OCI-LY7 (cell line): ENCODE measurements at regions not wholly inside any gene's neighbourhood (a gene's known extent, or its start where the extent isn't known, plus 50 kb on each side); places are given as distances from the start of the nearest gene placed in this dataset.

Experiments
- BruUV-seq: library from RNA; stranded (reverse); fragments of 400-500 nt; replicated peaks from 2 replicates; lab custom pipeline; 2021; lab: Mats Ljungman, UMichigan
- CTCF ChIA-PET: fragments of 300-600 bp; sonication (Branson Sonifier 250); formaldehyde crosslinking; loops from one replicate; lab custom pipeline; 2022; ENCODE audit warnings: antibody characterized with exemption; ENCODE audit not compliant: unreplicated experiment; lab: Charles Lee
- POLR2A ChIA-PET: fragments of 300-600 bp; sonication (Branson Sonifier 250); formaldehyde crosslinking; loops from one replicate; lab custom pipeline; 2022; ENCODE audit warnings: antibody characterized with exemption; lab: Charles Lee
- DNase-seq: peaks from one replicate; pipeline ENCODE4 v3.0.0-alpha.2; 2015; ENCODE audit warnings: low spot score
- H2AFZ ChIP-seq: fragments of 200-600 bp; sonication (generic), shearing (Covaris generic); 2 replicates; pipeline ENCODE4 v1.6.1; 2014; ENCODE audit warnings: mild to moderate bottlenecking, antibody characterized with exemption, low read length, moderate library complexity
- H3K27ac ChIP-seq: fragments of 200-600 bp; sonication (generic); 2 replicates; pipeline ENCODE4 v1.5.1; 2014; ENCODE audit warnings: mixed run types, low read depth, mild to moderate bottlenecking, moderate library complexity, low read length, inconsistent platforms; ENCODE audit not compliant: poor library complexity, severe bottlenecking
- H3K36me3 ChIP-seq: fragments of 200-600 bp; sonication (generic); 2 replicates; pipeline ENCODE4 v1.6.1; 2014; ENCODE audit warnings: mild to moderate bottlenecking, antibody characterized with exemption, low read length, moderate library complexity, mixed read lengths; ENCODE audit not compliant: insufficient read depth
- H3K4me1 ChIP-seq: fragments of 200-600 bp; sonication (generic); 2 replicates; pipeline ENCODE4 v1.5.1; 2014; ENCODE audit warnings: mild to moderate bottlenecking, low read length; ENCODE audit not compliant: insufficient read depth, poor library complexity, severe bottlenecking
- H3K4me2 ChIP-seq: fragments of 200-600 bp; sonication (generic); 2 replicates; pipeline ENCODE4 v1.6.1; 2014; ENCODE audit warnings: mild to moderate bottlenecking, low read length
- H3K4me3 ChIP-seq: fragments of 200-600 bp; sonication (generic); 2 replicates; pipeline ENCODE4 v1.5.1; 2014; ENCODE audit warnings: mild to moderate bottlenecking, low read depth, low read length; ENCODE audit not compliant: poor library complexity, severe bottlenecking
- H3K79me2 ChIP-seq: fragments of 200-600 bp; sonication (generic); 2 replicates; pipeline ENCODE4 v1.6.1; 2016; ENCODE audit warnings: low read depth, mild to moderate bottlenecking, low read length, moderate library complexity, mixed read lengths; ENCODE audit not compliant: insufficient read depth
- H3K9me2 ChIP-seq: fragments of 200-600 bp; sonication (generic); 2 replicates; pipeline ENCODE4 v1.6.1; 2016; ENCODE audit warnings: mild to moderate bottlenecking, low read length, mixed read lengths; ENCODE audit not compliant: insufficient read depth
- H3K9me3 ChIP-seq: fragments of 200-600 bp; sonication (generic); 2 replicates; pipeline ENCODE4 v1.6.1; 2014; ENCODE audit warnings: mild to moderate bottlenecking, mixed run types, low read length, mixed read lengths
- H4K20me1 ChIP-seq: fragments of 200-600 bp; sonication (generic); 2 replicates; pipeline ENCODE4 v1.6.1; 2014; ENCODE audit warnings: mild to moderate bottlenecking, antibody characterized with exemption, low read length, moderate library complexity, mixed read lengths; ENCODE audit not compliant: insufficient read depth
- CTCF ChIP-seq: fragments of 200-600 bp; sonication (generic); conservative IDR thresholded peaks from 2 replicates; pipeline ENCODE4 v1.5.1; 2014; ENCODE audit warnings: mild to moderate bottlenecking, antibody characterized with exemption, low read length, moderate library complexity, mixed read lengths
- EZH2phosphoT487 ChIP-seq: fragments of 200-600 bp; sonication (generic); IDR thresholded peaks from 2 replicates; pipeline ENCODE4 v1.6.1; 2018; ENCODE audit warnings: low read depth, borderline replicate concordance, mild to moderate bottlenecking, mixed run types, antibody characterized with exemption, low read length, moderate library complexity, mixed read lengths
- intact Hi-C: fragments of 100-400 bp; cut with micrococcal nuclease; formaldehyde crosslinking; loops from one replicate; pipeline ENCODE4 v1.10.0; 2022; ENCODE audit not compliant: unreplicated experiment

- Histone ChIP-seq H3K36me3 (no peaks in the 10 kb centered on the region), H3K27ac (no peak overlapping the region), H3K4me3 (no peak overlapping the region), H4K20me1 (no peaks in the 10 kb centered on the region), H2AFZ (no peak overlapping the region), H3K4me1 (no peaks in the 10 kb centered on the region), H3K4me2 (no peak overlapping the region), H3K79me2 (no peaks in the 10 kb centered on the region), H3K9me3 (no peaks in the 10 kb centered on the region), H3K9me2 (no peaks in the 10 kb centered on the region)
- TF ChIP-seq CTCF (no peak), EZH2phosphoT487 (no peak)
- DNase-seq = no peak
- CTCF ChIA-PET = no interaction called here
- no TSS peak for BruUV-seq
- POLR2A ChIA-PET = interaction anchor here (0.6 to 1.6 kb wide), 3 partner anchors 9 to 16 kb away, joined by 3 to 4 read pairs (median 3); no protein-coding TSS in a partner anchor
- intact Hi-C loops = no loop called here
Measured at GRCh38 chr15:54707805-54708752, 488.7 kb downstream of the RSL24D1 start.

- ChIA-PET POLR2A (no interaction called here), CTCF (no interaction called here)
- intact Hi-C loops = no loop called here
- no peak overlapping the region for H3K27ac ChIP-seq
- no peaks in the 10 kb centered on the region for H3K9me3 ChIP-seq
- H3K4me2 ChIP-seq = no peak overlapping the region
- BruUV-seq = no TSS peak
- H3K4me3 ChIP-seq = no peak overlapping the region
- no peaks in the 10 kb centered on the region for H3K79me2 ChIP-seq
- H3K36me3 ChIP-seq = no peaks in the 10 kb centered on the region
- TF ChIP-seq CTCF (no peak), EZH2phosphoT487 (no peak)
- H4K20me1 ChIP-seq = no peaks in the 10 kb centered on the region
- H3K9me2 ChIP-seq = no peaks in the 10 kb centered on the region
- no peaks in the 10 kb centered on the region for H3K4me1 ChIP-seq
- no peak overlapping the region for H2AFZ ChIP-seq
- no peak for DNase-seq
Measured at GRCh38 chr15:54687628-54688027, 509.1 kb downstream of the RSL24D1 start.
